ENCODE measurements at regions not wholly inside any gene's neighbourhood (a gene's known extent, or its start where the extent isn't known, plus 50 kb on each side); places are given as distances from the start of the nearest gene placed in this dataset.

- TF ChIP-seq ZBTB33 (IDR thresholded peaks at IDR 0.05; ENCODE audit: borderline replicate concordance, low read depth) (no peak), TCF12 (IDR thresholded peaks at IDR 0.05) (peak; percentile 42), MEF2A (IDR thresholded peaks at IDR 0.05; ENCODE audit: borderline replicate concordance, low read depth) (no peak)
Measured at GRCh38 chr7:23955145-23955544, 245.1 kb downstream of the STK31 start (continued).

GRCh38 chr7:23955600-23956149 lies 245.7 kb downstream of the STK31 start:
- Histone ChIP-seq H3K4me1 (ENCODE audit: control insufficient read depth in 1 of 2, insufficient read depth in 2 of 2, low read depth in 1 of 2, low read length in 1 of 2) (peaks cover 0 to 4% of the 10 kb centered on the region in 2 experiments; a peak in 1 of 4 replicates), H3F3A (replicated peaks; ENCODE audit: insufficient read depth) (no peaks in the 10 kb centered on the region), H4K20me1 (ENCODE audit: insufficient read depth) (no peaks in the 10 kb centered on the region), H3K27me3 (ENCODE audit: insufficient read depth) (no peaks in the 10 kb centered on the region), H2AFZ (ENCODE audit: low read depth) (no peak overlapping the region), H3K9me3 (no peaks in the 10 kb centered on the region), H3K4me3 (ENCODE audit: low read depth in 2 of 2, low read length in 1 of 2) (no peak overlapping the region), H3K9ac (no peak overlapping the region), H3K36me3 (replicated peaks in 1 of 2; ENCODE audit: control insufficient read depth in 1 of 2, insufficient read depth in 2 of 2, low read length in 1 of 2) (no peaks in the 10 kb centered on the region), H3K4me2 (no peak overlapping the region), H3K27ac (ENCODE audit: low read depth in 2 of 2, low read length in 1 of 2) (no peak overlapping the region), H3K79me2 (ENCODE audit: insufficient read depth) (no peaks in the 10 kb centered on the region), H3K9me2 (no peaks in the 10 kb centered on the region)
- ChIA-PET POLR2A (no interaction called here), CTCF (interaction anchor here (1.2 kb wide), 1 partner anchor 11 kb away, joined by 4 read pairs; no protein-coding TSS in a partner anchor)
- 62% methylated on average over 4 of the region's 4 CpGs for WGBS (ENCODE audit: low lambda C conversion rate)
- no peak for DNase-seq
- TF ChIP-seq MEF2A (IDR thresholded peaks at IDR 0.05; ENCODE audit: borderline replicate concordance, low read depth) (no peak), RFX5 (IDR thresholded peaks at IDR 0.05; ENCODE audit: low read length) (no peak), TCF12 (IDR thresholded peaks at IDR 0.05) (0 out of 2 replicates have a peak, but pooled peaks have one; percentile 1), JUND (IDR thresholded peaks at IDR 0.05) (no peak), ZBTB33 (IDR thresholded peaks at IDR 0.05; ENCODE audit: borderline replicate concordance, low read depth) (no peak), GATA2 (CRISPR knock-in tag; IDR thresholded peaks at IDR 0.05) (no peak), EP300 (IDR thresholded peaks at IDR 0.05; ENCODE audit: borderline replicate concordance in 1 of 2, low read depth in 1 of 2, low read length in 1 of 2) (no peak), REST (IDR thresholded peaks at IDR 0.05; ENCODE audit: low read depth, low read length) (no peak)

All from SK-N-SH (cell line).